KBM-7 (cell line): ENCODE measurements at regions not wholly inside any gene's neighbourhood (a gene's known extent, or its start where the extent isn't known, plus 50 kb on each side); places are given as distances from the start of the nearest gene placed in this dataset.
"Not testable (repeated sequence)": the region's sequence is repeated elsewhere in the genome, so short reads cannot be mapped to it uniquely, and the experiment has no call there.

ENCODE experiments used
- DNase-seq: peaks from one replicate; pipeline ENCODE4 v3.0.0-alpha.2; 2015
- in situ Hi-C: fragments of 300-500 bp; cut with MboI; formaldehyde crosslinking; loops from 2 replicates; pipeline ENCODE4 v1.14.3; 2020; ENCODE audit warnings: low sequenced_read_pairs, low pct_unique_long_range_greater_than_20kb, mixed read lengths

DNA sequence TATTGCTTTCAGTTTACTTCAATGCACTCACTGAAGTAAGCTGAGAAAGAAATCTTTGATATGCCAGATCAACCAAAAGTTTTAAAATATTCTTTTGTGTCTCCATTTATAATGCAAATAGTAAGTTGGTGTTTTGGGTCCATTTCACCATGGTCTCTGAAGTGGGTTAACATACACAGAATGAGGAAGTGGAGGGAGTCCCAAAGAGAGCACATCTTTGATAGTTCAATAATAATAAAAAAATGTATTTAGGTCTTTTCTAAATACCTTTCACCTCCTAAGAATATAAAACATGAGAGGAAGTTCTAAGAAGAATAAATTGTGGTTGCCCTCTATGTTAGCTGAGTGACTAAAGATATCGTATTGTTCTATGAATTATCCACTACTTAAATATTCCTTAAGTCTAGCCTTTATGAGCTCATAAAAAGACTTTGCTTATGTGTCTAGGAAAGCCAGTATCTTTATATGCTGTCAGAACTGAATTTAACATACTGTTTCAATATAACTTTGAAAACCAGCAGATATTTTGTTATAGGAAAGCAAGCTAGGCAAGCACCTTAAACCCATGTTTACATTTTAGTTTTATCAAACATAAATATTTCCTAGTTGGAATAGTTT lies 148.7 kb upstream of the ZEB2 start:
- no peak for DNase-seq
- in situ Hi-C loops: no loop called here

DNA sequence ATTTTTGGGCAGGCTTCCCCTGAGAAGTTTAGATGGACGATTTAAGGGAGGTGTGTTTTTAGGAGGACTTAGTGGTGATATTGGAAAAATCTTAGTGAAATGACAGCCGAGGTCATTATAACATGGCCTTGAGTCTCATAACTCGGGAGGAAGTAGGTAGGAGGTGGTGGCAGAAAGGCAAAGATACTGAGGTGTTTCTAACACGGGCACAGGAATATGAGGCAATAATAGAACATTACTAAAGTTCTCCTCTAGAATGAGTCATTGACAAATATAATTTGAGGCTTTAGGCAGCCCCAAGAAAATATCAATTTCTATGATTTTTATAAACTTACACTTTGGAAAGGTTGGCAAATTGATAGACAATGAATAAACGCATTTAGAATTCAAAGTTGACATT lies 146.1 kb upstream of the ZEB2 start:
- DNase-seq: no peak

GRCh38 chr2:144663207-144663606 lies 143.3 kb upstream of the ZEB2 start:
- DNase-seq: peak; percentile 81
- in situ Hi-C loops: no loop called here

More for the DNA sequence above, 146.1 kb upstream of the ZEB2 start:
- in situ Hi-C loops: no loop called here

- in situ Hi-C loops: no loop called here
- DNase-seq: peak; percentile 87
These were observed 140.8 kb upstream of the ZEB2 start for GRCh38 chr2:144660518-144661316.

GRCh38 chr2:144659731-144660275 lies 139.9 kb upstream of the ZEB2 start:
- in situ Hi-C loops: no loop called here
- DNase-seq: peak; percentile 61

- DNase-seq: no peak
- in situ Hi-C loops: no loop called here
These were observed 134.6 kb upstream of the ZEB2 start for GRCh38 chr2:144654523-144654922.

DNA sequence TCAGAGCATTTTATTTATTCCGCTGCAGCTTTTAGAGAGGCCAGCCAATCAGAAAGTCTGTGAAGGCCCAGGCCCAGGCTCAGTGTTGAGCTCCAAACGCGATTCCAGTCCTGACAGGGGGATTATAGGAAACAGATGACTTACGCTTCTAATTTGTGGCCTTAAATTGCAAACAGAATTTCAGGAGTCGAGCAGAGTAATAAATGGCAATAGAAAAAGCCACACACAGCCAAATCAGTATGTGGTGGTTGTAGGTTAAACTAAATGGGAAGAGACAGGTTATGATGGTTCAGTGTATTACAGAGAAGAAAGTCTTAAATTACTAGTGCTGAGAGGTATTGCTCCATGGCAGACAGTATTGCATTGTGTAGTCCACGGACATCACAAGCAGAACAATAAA lies 131.0 kb upstream of the ZEB2 start:
- in situ Hi-C loops: no loop called here
- DNase-seq: no peak

DNA sequence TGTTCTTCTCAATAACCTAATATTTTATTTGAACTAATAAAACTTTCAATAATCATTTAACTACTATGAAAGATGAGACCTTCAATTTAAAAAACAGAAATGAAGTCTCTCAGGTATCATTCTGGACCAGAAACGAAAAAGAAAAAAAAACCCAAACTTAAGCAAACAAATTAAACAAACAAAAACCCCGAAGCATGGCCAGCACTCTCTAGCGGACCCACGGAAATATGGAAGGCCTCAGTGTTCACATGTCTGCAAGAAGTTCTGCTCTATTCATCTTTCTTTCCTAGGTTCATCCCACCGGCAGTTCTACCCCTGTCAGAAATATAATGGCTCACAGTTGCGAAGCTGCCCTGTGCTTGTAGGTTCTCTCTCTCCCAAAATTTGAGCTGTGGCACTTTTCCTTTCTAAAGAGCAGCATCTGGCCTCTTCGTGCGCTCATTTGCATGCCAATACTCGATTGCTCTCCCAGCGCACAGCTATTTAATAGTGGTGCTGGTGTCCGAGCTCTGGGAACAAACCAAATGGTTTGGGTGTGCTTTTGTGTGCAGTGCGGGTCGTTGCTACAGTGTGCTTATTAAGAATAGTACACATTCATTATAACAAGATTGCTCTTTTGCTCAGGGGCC lies 129.0 kb upstream of the ZEB2 start:
- no peak for DNase-seq
- in situ Hi-C loops: no loop called here

GRCh38 chr2:144645083-144645778 lies 125.3 kb upstream of the ZEB2 start:
- peak; percentile 61 for DNase-seq
- in situ Hi-C loops: no loop called here

DNA sequence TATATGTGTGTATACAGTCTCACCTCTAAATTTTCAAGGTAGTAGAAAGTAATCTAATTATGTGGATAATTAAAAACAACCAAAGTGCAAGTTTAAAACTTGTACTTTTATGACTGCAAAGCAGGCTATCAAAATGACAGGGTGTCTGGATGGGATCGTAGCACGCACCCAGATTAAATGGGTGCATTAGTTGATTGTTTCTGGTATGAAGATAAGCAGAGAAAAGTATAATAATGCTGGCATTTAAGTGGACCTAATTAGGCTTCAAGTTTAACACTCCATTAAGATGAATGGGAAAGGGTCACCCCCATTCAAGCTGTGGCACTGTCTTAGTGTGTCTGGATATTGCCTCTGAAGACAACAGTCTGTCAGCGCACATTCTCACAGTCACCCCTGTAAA lies 124.6 kb upstream of the ZEB2 start:
- in situ Hi-C loops: no loop called here
- DNase-seq: no peak

DNA sequence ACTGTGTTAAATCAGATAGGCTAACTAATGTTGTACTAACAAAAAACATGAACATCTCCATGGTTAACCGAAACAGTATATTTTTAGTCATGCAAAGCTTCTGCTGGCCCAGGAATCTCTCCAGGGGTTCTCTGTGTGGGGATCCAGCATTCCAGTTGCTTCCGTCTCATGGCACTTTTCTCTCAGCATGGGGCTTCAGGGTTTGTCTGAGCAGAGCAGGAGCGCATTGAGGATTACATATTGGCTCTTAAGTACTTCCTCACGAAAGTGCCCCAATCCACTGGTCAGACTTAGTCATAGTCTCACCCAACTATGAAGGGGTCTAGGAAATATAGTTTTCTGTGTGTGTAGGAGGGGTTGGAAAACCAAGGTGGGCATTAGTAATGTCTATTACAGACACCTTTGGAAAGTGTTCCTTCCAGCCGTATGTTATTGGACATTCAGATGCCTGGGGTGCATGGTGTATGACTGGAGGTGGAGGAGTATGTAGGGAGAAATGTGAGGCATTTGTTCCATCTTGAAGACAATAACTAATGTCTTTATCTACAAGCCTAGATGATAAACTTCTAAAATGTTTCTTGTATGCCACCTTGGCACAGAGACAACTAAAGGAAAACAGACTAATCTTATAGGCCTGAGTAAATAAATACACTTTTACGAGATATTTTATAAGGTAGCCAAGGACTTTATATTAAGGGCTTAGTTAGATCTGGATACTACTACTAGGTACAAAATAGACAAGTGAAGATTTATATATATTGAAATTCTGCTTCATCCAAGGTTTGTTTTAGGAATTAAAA lies 123.8 kb upstream of the ZEB2 start:
- in situ Hi-C loops: no loop called here
- no peak for DNase-seq

GRCh38 chr2:144642856-144643255 lies 122.9 kb upstream of the ZEB2 start:
- no peak for DNase-seq
- in situ Hi-C loops: no loop called here

GRCh38 chr2:144642131-144642530 lies 122.2 kb upstream of the ZEB2 start:
- in situ Hi-C loops: no loop called here
- no peak for DNase-seq

- in situ Hi-C loops, DNase-seq: not testable (repeated sequence)
These were observed 118.3 kb upstream of the ZEB2 start for GRCh38 chr2:144638250-144638649.

GRCh38 chr2:144636860-144637259 lies 116.9 kb upstream of the ZEB2 start:
- DNase-seq, in situ Hi-C loops: not testable (repeated sequence)

DNA sequence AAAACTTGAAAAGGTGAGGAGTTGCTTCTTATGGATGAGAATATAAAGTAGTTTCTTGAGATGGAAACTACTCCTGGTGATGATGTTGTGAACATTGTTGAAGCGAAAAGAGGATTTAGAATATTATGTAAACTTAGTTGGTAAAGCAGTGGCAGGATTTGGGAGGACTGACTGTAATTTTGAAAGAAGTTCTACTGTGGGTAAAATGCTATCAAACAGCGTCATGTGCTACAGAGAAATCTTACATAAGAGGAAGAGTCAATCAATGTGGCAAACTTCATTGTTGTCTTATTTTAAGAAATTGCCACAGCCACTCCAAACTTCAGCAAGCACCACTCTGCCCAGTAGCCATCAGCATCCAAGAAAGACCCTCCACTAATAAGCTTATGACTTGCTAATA lies 112.9 kb upstream of the ZEB2 start:
- in situ Hi-C loops: no loop called here
- DNase-seq: no peak

- in situ Hi-C loops: no loop called here
- no peak for DNase-seq
These were observed 111.7 kb upstream of the ZEB2 start for GRCh38 chr2:144631636-144632035.

DNA sequence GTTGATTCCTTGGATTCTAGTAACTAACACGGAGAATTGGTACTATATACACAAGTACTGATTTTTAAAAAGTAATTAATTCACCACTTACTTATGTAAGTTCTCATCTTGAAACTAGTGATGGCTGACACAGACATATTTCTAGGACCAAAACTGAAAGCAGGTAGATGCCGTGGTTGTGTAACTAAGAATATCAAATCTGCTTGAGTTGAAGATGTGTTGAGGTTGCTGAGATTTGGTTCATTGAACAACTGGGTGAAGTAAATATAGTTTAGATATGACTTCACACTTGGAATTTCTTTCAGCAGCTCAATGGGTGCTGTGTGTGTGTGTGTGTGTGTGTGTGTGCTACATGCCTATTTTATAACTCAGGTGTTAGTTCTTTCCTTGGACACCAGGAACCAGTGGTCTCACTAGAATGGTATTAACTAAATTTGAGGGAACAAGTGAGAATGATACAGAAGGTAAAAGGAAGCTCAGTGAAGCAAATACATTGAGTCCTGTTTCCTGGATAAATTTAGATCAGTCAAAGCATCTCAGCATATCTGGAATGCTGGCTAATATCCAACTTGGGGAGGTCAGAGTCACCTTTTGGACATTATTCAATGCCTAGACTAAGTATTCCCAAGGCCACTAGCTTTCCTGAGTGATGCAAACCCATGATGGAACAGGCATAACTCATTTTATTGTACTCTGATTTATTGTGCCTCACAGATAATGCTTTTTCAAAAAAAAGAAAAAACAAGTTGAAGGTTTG lies 110.7 kb upstream of the ZEB2 start:
- no peak for DNase-seq

More for the DNA sequence above, 110.7 kb upstream of the ZEB2 start:
- in situ Hi-C loops: no loop called here
